ENCODE measurements at regions not wholly inside any gene's neighbourhood (a gene's known extent, or its start where the extent isn't known, plus 50 kb on each side); places are given as distances from the start of the nearest gene placed in this dataset.

GRCh38 chr14:55851301-55851700, 266.9 kb upstream of the PELI2 start:
- TF ChIP-seq CTCF (IDR thresholded peaks at IDR 0.05): no peak
- no peak for TF ChIP-seq EP300 (IDR thresholded peaks at IDR 0.05)

Measured in ovary (tissue), 3 donors.